T-cell (primary cell): ENCODE measurements at regions not wholly inside any gene's neighbourhood (a gene's known extent, or its start where the extent isn't known, plus 50 kb on each side); places are given as distances from the start of the nearest gene placed in this dataset.

Source experiments
- ATAC-seq, 4 experiments: fragments of 200-7000 bp in 3 of 4; fragments of 150-1000 bp in 1 of 4; cut with Tn5 transposase; replicated peaks in 1 of 4; 1 replicate in 3 of 4; 2 replicates in 1 of 4; pipeline ENCODE4 v1.10.0; 2021; ENCODE audit warnings: moderate library complexity in 3 of 4, mild to moderate bottlenecking in 2 of 4, moderate number of reproducible peaks in 1 of 4
- CTCF ChIA-PET, 2 donors: fragments of 300-600 bp; sonication (Branson Sonifier 250); formaldehyde crosslinking; loops; one replicate each; lab custom pipeline; 2022; ENCODE audit warnings: antibody characterized with exemption in 2 of 2; lab: Charles Lee
- POLR2A ChIA-PET, 2 donors: fragments of 300-600 bp; sonication (Branson Sonifier 250); formaldehyde crosslinking; loops; one replicate each; lab custom pipeline; 2022; ENCODE audit warnings: antibody characterized with exemption in 2 of 2; lab: Charles Lee
- DNase-seq, 35 experiments: peaks; one replicate each; pipeline versions ENCODE4 v3.0.0 to v3.0.0-alpha.2; 2013 to 2023
- H3K27ac ChIP-seq: one replicate; pipeline ENCODE4 v1.5.1; 2013; ENCODE audit warnings: low read length
- H3K27me3 ChIP-seq, 2 experiments: replicated peaks in 1 of 2; 1 replicate in 1 of 2; 2 replicates in 1 of 2; pipeline versions ENCODE4 v1.6.1 to v1.7.0; 2013; ENCODE audit warnings: low read length in 1 of 2, mixed read lengths in 1 of 2; ENCODE audit not compliant: control insufficient read depth in 2 of 2, insufficient read depth in 2 of 2; ENCODE audit errors: extremely low read depth in 1 of 2
- H3K36me3 ChIP-seq, 2 donors: 1 replicate in 1 of 2; 2 replicates in 1 of 2; pipeline versions ENCODE4 v1.6.1 to v1.7.0; 2013; ENCODE audit warnings: low read length in 1 of 2; ENCODE audit not compliant: control insufficient read depth in 2 of 2, insufficient read depth in 1 of 2; ENCODE audit errors: extremely low read depth in 1 of 2
- H3K4me1 ChIP-seq, 2 experiments: 1 replicate in 1 of 2; 2 replicates in 1 of 2; pipeline versions ENCODE4 v1.6.1 to v1.7.0; 2013; ENCODE audit warnings: low read length in 2 of 2, mixed read lengths in 1 of 2; ENCODE audit not compliant: insufficient read depth in 2 of 2, control insufficient read depth in 1 of 2; ENCODE audit errors: extremely low read depth in 1 of 2
- H3K4me3 ChIP-seq, 2 donors: 1 replicate in 1 of 2; 2 replicates in 1 of 2; pipeline versions ENCODE4 v1.5.1 to v1.7.0; 2013; ENCODE audit warnings: mild to moderate bottlenecking in 2 of 2, low read length in 1 of 2, moderate library complexity in 1 of 2; ENCODE audit not compliant: control insufficient read depth in 1 of 2; ENCODE audit errors: extremely low read depth in 1 of 2
- H3K9me3 ChIP-seq: 2 replicates; pipeline ENCODE4 v1.7.0; 2013
- H3K27ac Mint-ChIP-seq, 2 donors: one replicate each; pipeline ENCODE4 v1.8.0; 2020 to 2021; ENCODE audit warnings: mild to moderate bottlenecking in 2 of 2, mixed read lengths in 2 of 2
- H3K27me3 Mint-ChIP-seq, 2 donors: one replicate each; pipeline ENCODE4 v1.8.0; 2021 to 2022; ENCODE audit warnings: mixed read lengths in 2 of 2
- H3K36me3 Mint-ChIP-seq: one replicate; pipeline ENCODE4 v1.8.0; 2021; ENCODE audit warnings: mixed read lengths
- H3K4me1 Mint-ChIP-seq, 3 donors: one replicate each; pipeline ENCODE4 v1.8.0; 2020 to 2022; ENCODE audit warnings: mixed read lengths in 3 of 3, mild to moderate bottlenecking in 1 of 3
- H3K4me3 Mint-ChIP-seq, 3 donors: one replicate each; pipeline ENCODE4 v1.8.0; 2020 to 2022; ENCODE audit warnings: mild to moderate bottlenecking in 3 of 3, mixed read lengths in 3 of 3, moderate library complexity in 3 of 3
- H3K9me3 Mint-ChIP-seq, 3 donors: one replicate each; pipeline ENCODE4 v1.8.0; 2020 to 2022; ENCODE audit warnings: mixed read lengths in 3 of 3
- WGBS: methylation state at CpG from one replicate; pipeline ENCODE4 v1.1.5; 2013; ENCODE audit warnings: missing lambda C conversion rate; ENCODE audit not compliant: insufficient coverage; 5-methylcytosine and 5-hydroxymethylcytosine counted together

DNA sequence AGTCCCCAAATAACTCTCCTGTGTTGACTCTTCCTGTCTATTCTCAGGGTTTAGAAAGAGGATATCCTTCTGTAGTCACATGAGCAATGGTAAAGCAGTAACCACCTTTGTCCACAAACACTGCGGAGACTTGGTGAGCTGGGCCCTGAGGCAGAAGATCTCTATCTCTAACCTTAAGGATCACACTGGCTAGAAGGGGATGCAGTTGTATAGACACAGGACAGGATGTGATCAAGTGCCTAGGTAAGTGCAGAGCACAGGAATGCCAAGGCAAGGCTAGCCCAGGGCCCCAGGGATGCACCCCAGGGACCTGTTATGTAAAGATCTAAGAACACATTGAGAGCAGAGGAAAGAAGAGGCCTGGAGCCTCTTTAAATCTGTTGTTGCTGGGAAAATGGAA is 610.5 kb downstream of the IRX1 start:
- Histone ChIP-seq H3K36me3 (no peaks in the 10 kb centered on the region), H3K4me1 (no peaks in the 10 kb centered on the region), H3K4me3 (no peak overlapping the region), H3K27me3 (no peaks in the 10 kb centered on the region), H3K9me3 (no peaks in the 10 kb centered on the region), H3K27ac (no peak overlapping the region)
- H3K4me1 Mint-ChIP-seq = no peaks in the 10 kb centered on the region
- no peak for DNase-seq
- H3K9me3 Mint-ChIP-seq = peaks cover 4 to 9% (median 9%) of the 10 kb centered on the region in 3 donors
- H3K27ac Mint-ChIP-seq = no peak overlapping the region
- ATAC-seq = peak in 1 of 4 experiments; percentile 6
- CTCF ChIA-PET = no interaction called here
- no peaks in the 10 kb centered on the region for H3K36me3 Mint-ChIP-seq
- WGBS = no CpG with 5 or more reads among the region's 1 CpG
- POLR2A ChIA-PET = no interaction called here
- H3K27me3 Mint-ChIP-seq = no peaks in the 10 kb centered on the region
- no peak overlapping the region for H3K4me3 Mint-ChIP-seq

GRCh38 chr5:4207486-4207885 is 611.9 kb downstream of the IRX1 start:
- no peak overlapping the region for H3K27ac Mint-ChIP-seq
- H3K27me3 ChIP-seq = no peaks in the 10 kb centered on the region
- no peaks in the 10 kb centered on the region for H3K36me3 ChIP-seq
- no peaks in the 10 kb centered on the region for H3K4me1 ChIP-seq
- ChIA-PET POLR2A (no interaction called here), CTCF (no interaction called here)
- H3K4me1 Mint-ChIP-seq = no peaks in the 10 kb centered on the region
- ATAC-seq = no peak
- no peaks in the 10 kb centered on the region for H3K9me3 ChIP-seq
- H3K9me3 Mint-ChIP-seq = peaks cover 4 to 9% (median 9%) of the 10 kb centered on the region in 3 donors
- no peak overlapping the region for H3K4me3 Mint-ChIP-seq
- WGBS = 89% methylated on average over 20 of the region's 20 CpGs
- no peak for DNase-seq
- H3K27ac ChIP-seq = no peak overlapping the region
- H3K27me3 Mint-ChIP-seq = no peaks in the 10 kb centered on the region
- H3K4me3 ChIP-seq = no peak overlapping the region
- no peaks in the 10 kb centered on the region for H3K36me3 Mint-ChIP-seq

- peaks cover 4 to 9% (median 9%) of the 10 kb centered on the region in 3 donors for H3K9me3 Mint-ChIP-seq
- H3K27me3 Mint-ChIP-seq = no peaks in the 10 kb centered on the region
- Histone ChIP-seq H3K9me3 (no peaks in the 10 kb centered on the region), H3K4me1 (no peaks in the 10 kb centered on the region), H3K27me3 (no peaks in the 10 kb centered on the region), H3K4me3 (no peak overlapping the region), H3K36me3 (no peaks in the 10 kb centered on the region), H3K27ac (no peak overlapping the region)
- H3K4me3 Mint-ChIP-seq = no peak overlapping the region
- no peaks in the 10 kb centered on the region for H3K36me3 Mint-ChIP-seq
- WGBS = 100% methylated on average over 1 of the region's 2 CpGs
- no peak for DNase-seq
- no peaks in the 10 kb centered on the region for H3K4me1 Mint-ChIP-seq
- CTCF ChIA-PET = no interaction called here
- POLR2A ChIA-PET = no interaction called here
- no peak for ATAC-seq
- H3K27ac Mint-ChIP-seq = no peak overlapping the region
These were observed 612.9 kb downstream of the IRX1 start for GRCh38 chr5:4208537-4208936.

DNA sequence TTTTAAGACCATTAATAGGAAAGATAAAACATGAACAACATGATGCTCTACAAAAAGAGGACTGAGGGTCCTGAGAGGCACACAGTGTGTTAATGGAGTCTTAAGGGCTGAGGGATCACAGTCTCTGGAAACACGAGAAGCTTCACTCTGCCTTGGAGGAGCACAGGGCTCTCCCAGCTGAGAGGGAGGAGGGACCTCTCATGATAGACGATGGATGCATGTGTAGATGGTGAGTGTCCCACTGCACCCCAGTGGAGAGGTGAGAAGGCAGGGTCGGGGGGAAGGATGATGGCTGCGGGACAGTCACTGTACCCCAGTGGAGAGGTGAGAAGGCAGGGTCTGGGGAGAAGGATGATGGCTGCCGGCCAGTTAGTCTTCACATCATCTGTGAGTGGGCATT is 613.4 kb downstream of the IRX1 start:
- no peak overlapping the region for H3K27ac ChIP-seq
- no peaks in the 10 kb centered on the region for H3K4me1 ChIP-seq
- ATAC-seq (no peak), DNase-seq (no peak)
- no peak overlapping the region for H3K4me3 ChIP-seq
- no peaks in the 10 kb centered on the region for H3K27me3 ChIP-seq
- no peaks in the 10 kb centered on the region for H3K36me3 Mint-ChIP-seq
- no peaks in the 10 kb centered on the region for H3K9me3 ChIP-seq
- H3K4me3 Mint-ChIP-seq = no peak overlapping the region
- H3K27me3 Mint-ChIP-seq = no peaks in the 10 kb centered on the region
- CTCF ChIA-PET = no interaction called here
- WGBS = 77% methylated on average over 5 of the region's 5 CpGs
- no peak overlapping the region for H3K27ac Mint-ChIP-seq
- POLR2A ChIA-PET = no interaction called here
- H3K9me3 Mint-ChIP-seq = peaks cover 8 to 9% (median 9%) of the 10 kb centered on the region in 3 donors
- no peaks in the 10 kb centered on the region for H3K4me1 Mint-ChIP-seq
- H3K36me3 ChIP-seq = no peaks in the 10 kb centered on the region

DNA sequence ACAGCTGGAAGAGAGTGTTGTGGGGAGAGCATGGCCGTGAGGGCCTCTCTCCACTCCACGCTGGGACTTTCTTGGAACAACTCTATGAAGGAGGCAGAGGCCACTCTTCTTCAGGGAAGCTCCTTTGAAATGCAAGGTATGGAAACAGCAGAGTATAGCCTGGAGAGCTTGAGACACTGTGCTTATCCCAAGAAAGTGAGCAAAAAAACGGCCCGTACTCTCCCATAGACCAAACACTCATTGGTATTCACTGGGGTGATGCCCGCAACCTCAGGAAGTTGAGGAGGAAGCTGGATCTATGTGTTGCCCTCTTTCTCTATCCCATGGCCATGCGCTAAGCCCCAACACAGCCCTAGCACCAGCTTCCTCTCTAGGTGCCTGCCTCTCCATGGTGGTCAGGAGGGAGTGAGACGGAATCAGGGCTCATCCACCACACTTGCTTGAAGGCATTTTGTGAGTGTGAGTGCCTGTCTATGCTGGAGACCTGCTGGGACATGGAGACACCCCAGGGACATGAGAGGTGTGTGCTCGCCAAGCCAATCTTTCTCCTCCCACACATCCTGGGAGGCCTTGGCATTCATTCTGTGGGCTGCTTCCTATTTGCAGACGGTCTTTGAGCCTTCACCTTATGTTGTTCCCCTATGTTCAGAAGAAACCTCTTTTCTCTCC is 616.6 kb downstream of the IRX1 start:
- DNase-seq (no peak), ATAC-seq (no peak)
- Histone ChIP-seq H3K36me3 (no peaks in the 10 kb centered on the region), H3K9me3 (no peaks in the 10 kb centered on the region), H3K27ac (no peak overlapping the region), H3K4me1 (no peaks in the 10 kb centered on the region), H3K27me3 (no peaks in the 10 kb centered on the region), H3K4me3 (no peak overlapping the region)
- Mint-ChIP-seq H3K27ac (no peak overlapping the region), H3K27me3 (no peaks in the 10 kb centered on the region), H3K9me3 (peaks cover 5 to 9% (median 9%) of the 10 kb centered on the region in 3 donors), H3K4me3 (no peak overlapping the region), H3K4me1 (no peaks in the 10 kb centered on the region), H3K36me3 (no peaks in the 10 kb centered on the region)
- CTCF ChIA-PET = no interaction called here
- POLR2A ChIA-PET = no interaction called here
- whole genome bisulfite sequencing = 75% methylated on average over 1 of the region's 9 CpGs

- H3K4me3 ChIP-seq = no peak overlapping the region
- no peak for DNase-seq
- peaks cover 5 to 9% (median 9%) of the 10 kb centered on the region in 3 donors for H3K9me3 Mint-ChIP-seq
- no peak overlapping the region for H3K27ac Mint-ChIP-seq
- no peaks in the 10 kb centered on the region for H3K36me3 Mint-ChIP-seq
- H3K4me1 ChIP-seq = no peaks in the 10 kb centered on the region
- no peak overlapping the region for H3K27ac ChIP-seq
- no peaks in the 10 kb centered on the region for H3K4me1 Mint-ChIP-seq
- H3K27me3 ChIP-seq = no peaks in the 10 kb centered on the region
- WGBS = 50% methylated on average over 5 of the region's 9 CpGs
- CTCF ChIA-PET = no interaction called here
- ATAC-seq = no peak
- H3K27me3 Mint-ChIP-seq = no peaks in the 10 kb centered on the region
- POLR2A ChIA-PET = no interaction called here
- no peaks in the 10 kb centered on the region for H3K9me3 ChIP-seq
- H3K36me3 ChIP-seq = no peaks in the 10 kb centered on the region
- H3K4me3 Mint-ChIP-seq = no peak overlapping the region
These were observed 617.6 kb downstream of the IRX1 start for GRCh38 chr5:4212981-4213819.
